ENCODE measurements at regions not wholly inside any gene's neighbourhood (a gene's known extent, or its start where the extent isn't known, plus 50 kb on each side); places are given as distances from the start of the nearest gene placed in this dataset.

GRCh38 chrX:8305350-8305749 is 134.3 kb upstream of the VCX2 start:
- intact Hi-C loops (cut with micrococcal nuclease), result no loop called here
- Histone ChIP-seq H3K36me3 (ENCODE audit: control insufficient read depth, insufficient read depth, low read length) (no peaks in the 10 kb centered on the region), H3K4me1 (ENCODE audit: control insufficient read depth, insufficient read depth, low read length) (no peaks in the 10 kb centered on the region), H3K27ac (ENCODE audit: low read length) (no peak overlapping the region), H3K27me3 (ENCODE audit: control insufficient read depth, insufficient read depth, low read length) (no peaks in the 10 kb centered on the region), H3K9me3 (ENCODE audit: control insufficient read depth, insufficient read depth, low read length) (peaks cover 4% of the 10 kb centered on the region), H3K4me3 (ENCODE audit: low read length) (no peak overlapping the region)
- Mint-ChIP-seq H3K4me1 (no peaks in the 10 kb centered on the region), H3K27me3 (ENCODE audit: low read depth in 2 of 2) (no peaks in the 10 kb centered on the region), H3K27ac (no peak overlapping the region), H3K36me3 (peaks cover 7% of the 10 kb centered on the region), H3K9me3 (peaks cover 7 to 17% of the 10 kb centered on the region in 2 donors), H3K4me3 (no peak overlapping the region)
- no peak for ATAC-seq
- TF ChIP-seq CTCF (IDR thresholded peaks at IDR 0.05), result no peak
- no peak for DNase-seq
- whole genome bisulfite sequencing (ENCODE audit: insufficient coverage), result 93% methylated on average over 9 of the region's 9 CpGs

GRCh38 chrX:8306291-8306925 is 135.3 kb upstream of the VCX2 start:
- Histone ChIP-seq H3K9me3 (ENCODE audit: control insufficient read depth, insufficient read depth, low read length) (peaks cover 4% of the 10 kb centered on the region), H3K27ac (ENCODE audit: low read length) (no peak overlapping the region), H3K27me3 (ENCODE audit: control insufficient read depth, insufficient read depth, low read length) (no peaks in the 10 kb centered on the region), H3K4me3 (ENCODE audit: low read length) (no peak overlapping the region), H3K36me3 (ENCODE audit: control insufficient read depth, insufficient read depth, low read length) (no peaks in the 10 kb centered on the region), H3K4me1 (ENCODE audit: control insufficient read depth, insufficient read depth, low read length) (no peaks in the 10 kb centered on the region)
- no peak for TF ChIP-seq CTCF (IDR thresholded peaks at IDR 0.05)
- Mint-ChIP-seq H3K36me3 (peaks cover under 1% of the 10 kb centered on the region), H3K4me1 (no peaks in the 10 kb centered on the region), H3K9me3 (peaks cover 7 to 17% of the 10 kb centered on the region in 2 donors), H3K27ac (no peak overlapping the region), H3K27me3 (ENCODE audit: low read depth in 2 of 2) (no peaks in the 10 kb centered on the region), H3K4me3 (no peak overlapping the region)
- intact Hi-C loops (cut with micrococcal nuclease), result no loop called here
- no peak for DNase-seq
- WGBS (ENCODE audit: insufficient coverage), result 97% methylated on average over 4 of the region's 4 CpGs
- no peak for ATAC-seq

- Mint-ChIP-seq H3K27ac (no peak overlapping the region), H3K9me3 (peaks cover 7 to 18% of the 10 kb centered on the region in 2 donors), H3K4me3 (no peak overlapping the region), H3K36me3 (no peaks in the 10 kb centered on the region), H3K4me1 (no peaks in the 10 kb centered on the region), H3K27me3 (ENCODE audit: low read depth in 2 of 2) (no peaks in the 10 kb centered on the region)
- H3K36me3 ChIP-seq (ENCODE audit: control insufficient read depth, insufficient read depth, low read length), result no peaks in the 10 kb centered on the region
- DNase-seq (no peak), ATAC-seq (no peak)
- no peaks in the 10 kb centered on the region for H3K9me3 ChIP-seq (ENCODE audit: control insufficient read depth, insufficient read depth, low read length)
- 89% methylated on average over 5 of the region's 5 CpGs for WGBS (ENCODE audit: insufficient coverage)
- TF ChIP-seq CTCF (IDR thresholded peaks at IDR 0.05), result no peak
- no peak overlapping the region for H3K27ac ChIP-seq (ENCODE audit: low read length)
- no peaks in the 10 kb centered on the region for H3K27me3 ChIP-seq (ENCODE audit: control insufficient read depth, insufficient read depth, low read length)
- H3K4me3 ChIP-seq (ENCODE audit: low read length), result no peak overlapping the region
- intact Hi-C loops (cut with micrococcal nuclease), result no loop called here
- no peaks in the 10 kb centered on the region for H3K4me1 ChIP-seq (ENCODE audit: control insufficient read depth, insufficient read depth, low read length)
Measured at GRCh38 chrX:8310409-8310808, 139.3 kb upstream of the VCX2 start.

GRCh38 chrX:8313844-8314243 is 142.8 kb upstream of the VCX2 start:
- Mint-ChIP-seq H3K9me3 (peaks cover 14% of the 10 kb centered on the region in 2 donors), H3K27ac (no peak overlapping the region), H3K27me3 (ENCODE audit: low read depth in 2 of 2) (no peaks in the 10 kb centered on the region), H3K36me3 (no peaks in the 10 kb centered on the region), H3K4me3 (no peak overlapping the region), H3K4me1 (no peaks in the 10 kb centered on the region)
- Histone ChIP-seq H3K4me1 (ENCODE audit: control insufficient read depth, insufficient read depth, low read length) (no peaks in the 10 kb centered on the region), H3K27ac (ENCODE audit: low read length) (no peak overlapping the region), H3K27me3 (ENCODE audit: control insufficient read depth, insufficient read depth, low read length) (no peaks in the 10 kb centered on the region), H3K4me3 (ENCODE audit: low read length) (no peak overlapping the region), H3K36me3 (ENCODE audit: control insufficient read depth, insufficient read depth, low read length) (no peaks in the 10 kb centered on the region), H3K9me3 (ENCODE audit: control insufficient read depth, insufficient read depth, low read length) (no peaks in the 10 kb centered on the region)
- intact Hi-C loops (cut with micrococcal nuclease), result no loop called here
- ATAC-seq (no peak), DNase-seq (no peak)
- no peak for TF ChIP-seq CTCF (IDR thresholded peaks at IDR 0.05)
- WGBS (ENCODE audit: insufficient coverage), result 90% methylated on average over 2 of the region's 5 CpGs
